Lower leg skin (tissue), 3 donors: ENCODE measurements at regions not wholly inside any gene's neighbourhood (a gene's known extent, or its start where the extent isn't known, plus 50 kb on each side); places are given as distances from the start of the nearest gene placed in this dataset.

Source experiments
- POLR2A ChIP-seq, 2 donors: fragments of 450-650 bp; IDR thresholded peaks; one replicate each; pipeline ENCODE4 v1.6.1; 2016 to 2017; ENCODE audit warnings: antibody characterized with exemption in 2 of 2, mild to moderate bottlenecking in 1 of 2, moderate library complexity in 1 of 2
- TF ChIP-seq, protein P1 (sequence below), 3 donors: fragments of 450-650 bp; IDR thresholded peaks; one replicate each; pipeline ENCODE4 v1.5.1; 2016; ENCODE audit warnings: antibody characterized with exemption in 3 of 3, mild to moderate bottlenecking in 3 of 3, moderate library complexity in 2 of 3

GRCh38 chr12:75713434-75713833 lies 202.0 kb upstream of the KRR1 start:
- TF ChIP-seq POLR2A (IDR thresholded peaks at IDR 0.05): no peak
- TF ChIP-seq, protein P1, sequence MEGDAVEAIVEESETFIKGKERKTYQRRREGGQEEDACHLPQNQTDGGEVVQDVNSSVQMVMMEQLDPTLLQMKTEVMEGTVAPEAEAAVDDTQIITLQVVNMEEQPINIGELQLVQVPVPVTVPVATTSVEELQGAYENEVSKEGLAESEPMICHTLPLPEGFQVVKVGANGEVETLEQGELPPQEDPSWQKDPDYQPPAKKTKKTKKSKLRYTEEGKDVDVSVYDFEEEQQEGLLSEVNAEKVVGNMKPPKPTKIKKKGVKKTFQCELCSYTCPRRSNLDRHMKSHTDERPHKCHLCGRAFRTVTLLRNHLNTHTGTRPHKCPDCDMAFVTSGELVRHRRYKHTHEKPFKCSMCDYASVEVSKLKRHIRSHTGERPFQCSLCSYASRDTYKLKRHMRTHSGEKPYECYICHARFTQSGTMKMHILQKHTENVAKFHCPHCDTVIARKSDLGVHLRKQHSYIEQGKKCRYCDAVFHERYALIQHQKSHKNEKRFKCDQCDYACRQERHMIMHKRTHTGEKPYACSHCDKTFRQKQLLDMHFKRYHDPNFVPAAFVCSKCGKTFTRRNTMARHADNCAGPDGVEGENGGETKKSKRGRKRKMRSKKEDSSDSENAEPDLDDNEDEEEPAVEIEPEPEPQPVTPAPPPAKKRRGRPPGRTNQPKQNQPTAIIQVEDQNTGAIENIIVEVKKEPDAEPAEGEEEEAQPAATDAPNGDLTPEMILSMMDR (IDR thresholded peaks at IDR 0.05): no peak
